SK-N-SH (cell line): ENCODE measurements at regions not wholly inside any gene's neighbourhood (a gene's known extent, or its start where the extent isn't known, plus 50 kb on each side); places are given as distances from the start of the nearest gene placed in this dataset.

Experiments
- CTCF ChIA-PET: fragments of 300-600, 350-600 bp; formaldehyde crosslinking; extraction: SDS; loops from one replicate; lab custom pipeline; 2021; lab: Yijun Ruan, JAX
- POLR2A ChIA-PET: fragments of 350-600 bp; sonication (Branson Sonifier 250); formaldehyde crosslinking; extraction: SDS; loops from one replicate; lab custom pipeline; 2020; ENCODE audit warnings: antibody characterized with exemption, inconsistent platforms; lab: Yijun Ruan, JAX
- DNase-seq: peaks from one replicate; pipeline ENCODE4 v3.0.0; 2012
- H2AFZ ChIP-seq: fragments of 200-600 bp; sonication (generic); 2 replicates; pipeline ENCODE4 v1.8.1; 2016; ENCODE audit warnings: antibody characterized with exemption, mild to moderate bottlenecking, low read depth
- H3F3A ChIP-seq: fragments of 200-600 bp; sonication (generic); replicated peaks from 2 replicates; pipeline ENCODE3; 2016; ENCODE audit warnings: antibody characterized with exemption, mild to moderate bottlenecking; ENCODE audit not compliant: insufficient read depth
- H3K27ac ChIP-seq, 2 experiments: fragments of 200-500 bp in 1 of 2; fragments of 200-600 bp in 1 of 2; sonication (Bioruptor generic) in 1 of 2; sonication (generic), shearing (Covaris generic) in 1 of 2; 2 replicates each; pipeline versions ENCODE4 v1.5.1 to v1.6.1; 2014 to 2016; ENCODE audit warnings: low read depth in 2 of 2, inconsistent platforms in 1 of 2, low read length in 1 of 2, mild to moderate bottlenecking in 1 of 2, mixed read lengths in 1 of 2
- H3K27me3 ChIP-seq: fragments of 200-600 bp; sonication (generic), shearing (Covaris generic); 2 replicates; pipeline ENCODE4 v1.6.1; 2016; ENCODE audit warnings: mixed run types; ENCODE audit not compliant: insufficient read depth
- H3K36me3 ChIP-seq, 2 experiments: fragments of 200-500 bp in 1 of 2; fragments of 200-600 bp in 1 of 2; sonication (Bioruptor generic) in 1 of 2; sonication (generic) in 1 of 2; replicated peaks in 1 of 2; 2 replicates each; pipeline versions ENCODE3 to v1.5.1; 2014 to 2016; ENCODE audit warnings: low read length in 1 of 2, mild to moderate bottlenecking in 1 of 2; ENCODE audit not compliant: insufficient read depth in 2 of 2, control insufficient read depth in 1 of 2
- H3K4me1 ChIP-seq, 2 experiments: fragments of 200-500 bp in 1 of 2; fragments of 200-600 bp in 1 of 2; sonication (Bioruptor generic) in 1 of 2; sonication (generic), shearing (Covaris generic) in 1 of 2; 2 replicates each; pipeline versions ENCODE4 v1.5.1 to v1.6.1; 2014 to 2016; ENCODE audit warnings: low read depth in 1 of 2, low read length in 1 of 2, mixed run types in 1 of 2; ENCODE audit not compliant: insufficient read depth in 2 of 2, control insufficient read depth in 1 of 2
- H3K4me2 ChIP-seq: fragments of 200-600 bp; sonication (generic), shearing (Covaris generic); 2 replicates; pipeline ENCODE4 v1.6.1; 2017; ENCODE audit warnings: mixed run types
- H3K4me3 ChIP-seq, 2 experiments: fragments of 200-500 bp in 1 of 2; fragments of 200-600 bp in 1 of 2; sonication (Bioruptor generic) in 1 of 2; sonication (generic), shearing (Covaris generic) in 1 of 2; 2 replicates each; pipeline versions ENCODE4 v1.5.1 to v1.8.1; 2014 to 2016; ENCODE audit warnings: low read depth in 2 of 2, inconsistent platforms in 1 of 2, low read length in 1 of 2, mild to moderate bottlenecking in 1 of 2, mixed read lengths in 1 of 2, moderate library complexity in 1 of 2
- H3K79me2 ChIP-seq: fragments of 200-600 bp; sonication (generic); 2 replicates; pipeline ENCODE4 v1.8.1; 2017; ENCODE audit warnings: mild to moderate bottlenecking; ENCODE audit not compliant: insufficient read depth
- H3K9ac ChIP-seq: fragments of 200-600 bp; sonication (generic); 2 replicates; pipeline ENCODE4 v1.6.1; 2017; ENCODE audit warnings: mixed run types
- H3K9me2 ChIP-seq: fragments of 200-600 bp; sonication (generic); 2 replicates; pipeline ENCODE4 v1.6.1; 2017; ENCODE audit warnings: mixed run types
- H3K9me3 ChIP-seq: fragments of 200-600 bp; sonication (generic); 2 replicates; pipeline ENCODE4 v1.6.1; 2017; ENCODE audit warnings: mixed run types, mild to moderate bottlenecking, moderate library complexity
- H4K20me1 ChIP-seq: fragments of 200-600 bp; sonication (generic); 2 replicates; pipeline ENCODE4 v1.6.1; 2017; ENCODE audit warnings: mild to moderate bottlenecking, mixed run types; ENCODE audit not compliant: insufficient read depth
- ELF1 ChIP-seq: IDR thresholded peaks from 2 replicates; pipeline ENCODE4 v1.4.0; 2012
- EP300 ChIP-seq, 2 experiments: IDR thresholded peaks; 2 replicates each; pipeline versions ENCODE4 v1.4.0 to v1.6.1; 2012; ENCODE audit warnings: borderline replicate concordance in 1 of 2, low read depth in 1 of 2, low read length in 1 of 2
- EZH2phosphoT487 ChIP-seq: fragments of 200-600 bp; sonication (generic); IDR thresholded peaks from 2 replicates; pipeline ENCODE4 v1.6.1; 2017; ENCODE audit warnings: low read depth, mixed run types, mild to moderate bottlenecking, antibody characterized with exemption, moderate library complexity, borderline replicate concordance
- FOXJ3 ChIP-seq: sonication (generic); formaldehyde crosslinking; IDR thresholded peaks from 2 replicates; pipeline ENCODE4 v1.5.1; 2020; ENCODE audit warnings: mild to moderate bottlenecking, missing genetic modification reagents
- IRF3 ChIP-seq: fragments of 150-350 bp; IDR thresholded peaks from 2 replicates; pipeline ENCODE4 v1.6.1; 2016; ENCODE audit warnings: mild to moderate bottlenecking, low read depth, low read length
- JUND ChIP-seq: IDR thresholded peaks from 2 replicates; pipeline ENCODE4 v1.4.0; 2012
- NRF1 ChIP-seq: IDR thresholded peaks from 2 replicates; pipeline ENCODE4 v1.6.1; 2012; ENCODE audit warnings: low read depth, mild to moderate bottlenecking, low read length
- RCOR1 ChIP-seq: fragments of 150-350 bp; IDR thresholded peaks from 2 replicates; pipeline ENCODE4 v1.6.1; 2017; ENCODE audit warnings: antibody characterized with exemption, low read length
- REST ChIP-seq: IDR thresholded peaks from 2 replicates; pipeline ENCODE4 v1.6.1; 2012; ENCODE audit warnings: mild to moderate bottlenecking, low read depth, low read length, moderate library complexity
- RFX5 ChIP-seq: IDR thresholded peaks from 2 replicates; pipeline ENCODE4 v1.6.1; 2012; ENCODE audit warnings: mild to moderate bottlenecking, improper control_type of control experiment, low read length
- USF2 ChIP-seq: fragments of 150-350 bp; IDR thresholded peaks from 2 replicates; pipeline ENCODE4 v1.6.1; 2017; ENCODE audit warnings: antibody characterized with exemption, low read length, low read depth, borderline replicate concordance
- YY1 ChIP-seq: IDR thresholded peaks from 2 replicates; pipeline ENCODE4 v1.4.0; 2012; ENCODE audit warnings: low read depth, mild to moderate bottlenecking
- WGBS: methylation state at CpG from one replicate; pipeline ENCODE4 v1.1.6; 2017; ENCODE audit warnings: low lambda C conversion rate; 5-methylcytosine and 5-hydroxymethylcytosine counted together
- TF ChIP-seq, protein P1 (sequence below): IDR thresholded peaks from 2 replicates; pipeline ENCODE4 v1.4.0; 2012; ENCODE audit warnings: low read depth, borderline replicate concordance

DNA sequence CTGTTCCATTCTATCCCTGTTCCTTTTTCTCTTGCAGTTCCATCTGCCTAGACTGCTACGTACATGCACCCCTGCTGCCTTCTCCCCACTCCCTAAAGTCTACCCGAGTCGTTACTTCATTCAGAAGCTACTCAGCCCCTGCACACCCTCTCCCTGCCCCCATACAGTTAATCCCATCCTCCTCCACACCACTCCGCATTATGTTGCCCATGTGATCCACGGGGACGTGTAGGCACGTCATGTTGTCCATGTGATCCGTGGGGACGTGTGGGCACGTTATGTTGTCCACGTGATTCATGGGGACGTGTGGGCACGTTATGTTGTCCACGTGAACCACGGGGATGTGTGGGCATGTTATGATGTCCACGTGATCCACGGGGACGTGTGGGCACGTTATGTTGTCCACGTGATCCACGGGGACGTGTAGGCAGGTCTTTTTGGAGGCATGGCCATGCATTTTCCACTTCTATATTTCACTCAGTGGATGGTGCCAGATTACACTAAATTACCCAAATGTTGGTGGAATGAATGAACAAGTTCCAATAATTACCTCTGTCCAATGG, 299.5 kb downstream of the DCDC2C start:
- no peak overlapping the region for H3K27ac ChIP-seq
- TF ChIP-seq IRF3 (no peak), RCOR1 (no peak), YY1 (no peak), EZH2phosphoT487 (no peak), NRF1 (no peak), RFX5 (no peak), EP300 (IDR thresholded peaks at IDR 0.05; ENCODE audit: borderline replicate concordance in 1 of 2, low read depth in 1 of 2, low read length in 1 of 2) (no peak), ELF1 (no peak), REST (no peak), FOXJ3 (CRISPR knock-in tag) (no peak), USF2 (no peak), JUND (no peak)
- TF ChIP-seq, protein P1, sequence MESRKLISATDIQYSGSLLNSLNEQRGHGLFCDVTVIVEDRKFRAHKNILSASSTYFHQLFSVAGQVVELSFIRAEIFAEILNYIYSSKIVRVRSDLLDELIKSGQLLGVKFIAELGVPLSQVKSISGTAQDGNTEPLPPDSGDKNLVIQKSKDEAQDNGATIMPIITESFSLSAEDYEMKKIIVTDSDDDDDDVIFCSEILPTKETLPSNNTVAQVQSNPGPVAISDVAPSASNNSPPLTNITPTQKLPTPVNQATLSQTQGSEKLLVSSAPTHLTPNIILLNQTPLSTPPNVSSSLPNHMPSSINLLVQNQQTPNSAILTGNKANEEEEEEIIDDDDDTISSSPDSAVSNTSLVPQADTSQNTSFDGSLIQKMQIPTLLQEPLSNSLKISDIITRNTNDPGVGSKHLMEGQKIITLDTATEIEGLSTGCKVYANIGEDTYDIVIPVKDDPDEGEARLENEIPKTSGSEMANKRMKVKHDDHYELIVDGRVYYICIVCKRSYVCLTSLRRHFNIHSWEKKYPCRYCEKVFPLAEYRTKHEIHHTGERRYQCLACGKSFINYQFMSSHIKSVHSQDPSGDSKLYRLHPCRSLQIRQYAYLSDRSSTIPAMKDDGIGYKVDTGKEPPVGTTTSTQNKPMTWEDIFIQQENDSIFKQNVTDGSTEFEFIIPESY = no peak
- H3K4me2 ChIP-seq = no peak overlapping the region
- no peak overlapping the region for H3K4me3 ChIP-seq
- POLR2A ChIA-PET = no interaction called here
- H4K20me1 ChIP-seq = no peaks in the 10 kb centered on the region
- no peak overlapping the region for H2AFZ ChIP-seq
- no peaks in the 10 kb centered on the region; the same call in 1 of the 2 replicates for H3K9me3 ChIP-seq
- DNase-seq = no peak
- H3F3A ChIP-seq = no peaks in the 10 kb centered on the region
- no peaks in the 10 kb centered on the region for H3K9me2 ChIP-seq
- no peaks in the 10 kb centered on the region for H3K36me3 ChIP-seq
- no peaks in the 10 kb centered on the region for H3K27me3 ChIP-seq
- no peaks in the 10 kb centered on the region for H3K4me1 ChIP-seq
- H3K9ac ChIP-seq = no peak overlapping the region
- CTCF ChIA-PET = interaction anchor here (1.3 kb wide), 1 partner anchor 44 kb away, joined by 4 read pairs; no protein-coding TSS in a partner anchor
- H3K79me2 ChIP-seq = no peaks in the 10 kb centered on the region
- 17% methylated on average over 22 of the region's 22 CpGs for WGBS
